Heart left ventricle (tissue), 16 donors: ENCODE measurements at regions not wholly inside any gene's neighbourhood (a gene's known extent, or its start where the extent isn't known, plus 50 kb on each side); places are given as distances from the start of the nearest gene placed in this dataset.

Source experiments
- ATAC-seq, 4 donors: fragments of 200-7000 bp; cut with Tn5 transposase; one replicate each; pipeline ENCODE4 v1.9.1; 2020 to 2022; ENCODE audit warnings: moderate library complexity in 4 of 4, mild to moderate bottlenecking in 3 of 4, moderate number of reproducible peaks in 1 of 4
- DNase-seq, 5 donors: peaks; one replicate each; pipeline ENCODE4 v3.0.0-alpha.2; 2020
- H3K27ac ChIP-seq, 12 donors: fragments of 200-600 bp; sonication (generic) in 4 of 12; one replicate each; pipeline versions ENCODE4 v1.5.0 to v1.8.0; 2016 to 2022; ENCODE audit warnings: mild to moderate bottlenecking in 2 of 12
- H3K27me3 ChIP-seq, 9 donors: fragments of 200-600 bp; sonication (generic) in 2 of 9; one replicate each; pipeline versions ENCODE4 v1.5.1 to v1.8.0; 2016 to 2022; ENCODE audit warnings: mild to moderate bottlenecking in 3 of 9
- H3K36me3 ChIP-seq, 9 donors: fragments of 200-600 bp; sonication (generic) in 2 of 9; one replicate each; pipeline versions ENCODE4 v1.5.0 to v1.8.0; 2018 to 2022; ENCODE audit warnings: mild to moderate bottlenecking in 2 of 9
- H3K4me1 ChIP-seq, 12 donors: fragments of 200-600 bp; sonication (generic) in 4 of 12; one replicate each; pipeline versions ENCODE4 v1.5.0 to v1.8.0; 2016 to 2022; ENCODE audit warnings: mild to moderate bottlenecking in 3 of 12
- H3K4me3 ChIP-seq, 12 donors: fragments of 200-600 bp; sonication (generic) in 4 of 12; one replicate each; pipeline versions ENCODE4 v1.5.0 to v1.8.0; 2017 to 2022; ENCODE audit warnings: mild to moderate bottlenecking in 9 of 12, moderate library complexity in 4 of 12
- H3K9me3 ChIP-seq, 12 donors: fragments of 200-600 bp; sonication (generic) in 4 of 12; one replicate each; pipeline versions ENCODE4 v1.5.0 to v1.8.0; 2016 to 2022; ENCODE audit warnings: mild to moderate bottlenecking in 1 of 12
- POLR2A ChIP-seq, 2 donors: fragments of 450-650 bp; IDR thresholded peaks; one replicate each; pipeline ENCODE4 v1.6.1; 2017; ENCODE audit warnings: antibody characterized with exemption in 2 of 2, mild to moderate bottlenecking in 2 of 2, moderate library complexity in 2 of 2
- WGBS, 4 donors: extraction: QIAGEN DNeasy Blood & Tissue Kit in 2 of 4; methylation state at CpG; one replicate each; pipeline versions ENCODE4 v1.1.5 to v1.1.7; 2013 to 2018; 5-methylcytosine and 5-hydroxymethylcytosine counted together
- intact Hi-C, 10 donors: fragments of 100-400 bp; cut with DNase I; formaldehyde crosslinking; loops; one replicate each; pipeline versions ENCODE4 v1.11.1 to v1.14.2; 2022
- TF ChIP-seq, protein P1 (sequence below), 12 donors: fragments of 200-600 bp; sonication (generic) in 4 of 12; IDR thresholded peaks; one replicate each; pipeline versions ENCODE4 v1.5.0 to v1.8.0; 2018 to 2022; ENCODE audit warnings: antibody characterized with exemption in 12 of 12, mild to moderate bottlenecking in 5 of 12
- donor health status: ischemic (EF 13 %, LVEDD 7.1; RV severe dilation, severe dysfunction).
- donor health status: healthy with polysubstance abuse.
- donor health status: DM: no; HTN: yes; CAD: no.
- donor health status: DM: no; HTN: no; CAD: no.
- donor health status: ischemic (EF 25% LVEDD 6.9; RV normal size, moderate dysfunction).
- donor health status: ischemic (EF 25% LVEDD 5.7; RV mildly dilated, moderate dysfunction).
- donor health status: healthy.
- donor health status: DM: yes; HTN: yes; CAD: no.
- donor health status: ischemic (EF 35%, LVEDD 5.7; RV mildly dilated, moderate dysfunction).
- donor health status: nonischemic (EF 11% LVEDD 7.7; RV severe dilation, severe dysfunction).
- donor health status: DM: yes; HTN: yes; CAD: no.
- donor health status: PGD.
- donor health status: ischemic (EF 29% LVEDD 5.4; RV normal size, mild dysfunction).
- donor health status: nonischemic (EF 23%, LVEDD 6.1; RV moderate dilation, normal function).

DNA sequence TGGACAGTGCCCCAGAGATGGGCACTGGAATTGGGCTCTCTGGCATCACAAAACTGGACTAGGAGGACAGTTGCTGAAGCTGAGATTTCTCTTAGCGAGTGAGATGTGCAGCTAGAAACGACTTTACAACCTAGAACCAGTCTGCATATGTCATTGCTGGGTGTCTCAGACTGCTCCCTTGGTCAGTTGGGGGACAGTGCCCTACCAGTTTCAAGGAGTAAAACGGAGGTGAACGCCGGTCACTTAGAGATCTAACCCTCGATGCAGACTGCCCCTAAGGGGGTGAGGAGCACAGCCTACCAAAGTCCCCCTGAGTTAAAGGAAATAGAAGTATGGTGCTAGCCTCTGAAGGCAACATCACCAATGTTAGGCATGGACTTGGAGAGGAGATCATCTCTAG lies 704.4 kb upstream of the CDH9 start:
- Histone ChIP-seq H3K36me3 (no peaks in the 10 kb centered on the region), H3K9me3 (peaks cover 0 to 14% (median 0%) of the 10 kb centered on the region in 12 donors), H3K4me3 (no peak overlapping the region), H3K4me1 (no peaks in the 10 kb centered on the region), H3K27me3 (no peaks in the 10 kb centered on the region), H3K27ac (no peak overlapping the region)
- WGBS, 4 donors: 83 to 88% (median 86%) methylated on average over 6 of the region's 6 CpGs
- DNase-seq (no peak), ATAC-seq (no peak)
- intact Hi-C loops: no loop called here
- TF ChIP-seq, protein P1, sequence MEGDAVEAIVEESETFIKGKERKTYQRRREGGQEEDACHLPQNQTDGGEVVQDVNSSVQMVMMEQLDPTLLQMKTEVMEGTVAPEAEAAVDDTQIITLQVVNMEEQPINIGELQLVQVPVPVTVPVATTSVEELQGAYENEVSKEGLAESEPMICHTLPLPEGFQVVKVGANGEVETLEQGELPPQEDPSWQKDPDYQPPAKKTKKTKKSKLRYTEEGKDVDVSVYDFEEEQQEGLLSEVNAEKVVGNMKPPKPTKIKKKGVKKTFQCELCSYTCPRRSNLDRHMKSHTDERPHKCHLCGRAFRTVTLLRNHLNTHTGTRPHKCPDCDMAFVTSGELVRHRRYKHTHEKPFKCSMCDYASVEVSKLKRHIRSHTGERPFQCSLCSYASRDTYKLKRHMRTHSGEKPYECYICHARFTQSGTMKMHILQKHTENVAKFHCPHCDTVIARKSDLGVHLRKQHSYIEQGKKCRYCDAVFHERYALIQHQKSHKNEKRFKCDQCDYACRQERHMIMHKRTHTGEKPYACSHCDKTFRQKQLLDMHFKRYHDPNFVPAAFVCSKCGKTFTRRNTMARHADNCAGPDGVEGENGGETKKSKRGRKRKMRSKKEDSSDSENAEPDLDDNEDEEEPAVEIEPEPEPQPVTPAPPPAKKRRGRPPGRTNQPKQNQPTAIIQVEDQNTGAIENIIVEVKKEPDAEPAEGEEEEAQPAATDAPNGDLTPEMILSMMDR (IDR thresholded peaks at IDR 0.05): no peak
- no peak for TF ChIP-seq POLR2A (IDR thresholded peaks at IDR 0.05)

DNA sequence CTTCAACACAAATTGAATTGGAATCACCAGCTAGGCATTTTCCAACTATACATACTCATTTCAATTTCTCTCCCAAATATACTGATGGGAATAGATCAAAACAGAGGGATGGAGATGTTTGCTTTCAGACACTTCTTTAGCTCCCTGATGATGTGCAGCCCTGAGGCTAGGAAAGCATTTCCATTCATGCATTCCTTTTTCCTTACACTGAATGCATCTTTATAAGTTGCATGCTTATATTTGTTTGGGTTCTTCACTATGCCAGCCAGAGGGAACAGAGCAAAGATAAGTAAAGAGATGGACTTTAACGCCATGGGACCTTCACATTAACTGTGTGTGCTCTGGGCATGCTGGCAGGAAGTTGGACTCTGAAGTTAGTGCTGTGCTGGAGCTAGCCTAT lies 696.5 kb upstream of the CDH9 start:
- H3K4me1 ChIP-seq: no peaks in the 10 kb centered on the region

DNA sequence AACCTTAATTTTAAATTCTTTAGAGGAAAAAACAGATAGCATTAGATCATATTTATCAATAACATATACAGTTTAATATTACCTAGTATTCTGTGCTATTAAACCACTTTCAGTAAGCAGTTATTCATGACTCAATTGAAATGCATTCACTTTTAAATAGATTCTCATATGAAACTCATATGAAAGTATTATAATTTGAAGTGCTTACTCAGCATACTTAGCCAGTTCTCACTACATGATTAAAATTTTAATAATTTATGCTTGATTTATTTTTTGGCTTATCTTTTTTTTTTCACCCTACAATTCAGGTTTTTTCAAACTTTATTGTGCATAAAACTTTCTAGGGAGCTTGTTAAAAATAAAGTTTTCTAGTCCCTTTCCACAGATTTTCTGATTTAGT lies 694.9 kb upstream of the CDH9 start:
- Histone ChIP-seq H3K9me3 (no peaks in the 10 kb centered on the region), H3K27me3 (no peaks in the 10 kb centered on the region), H3K36me3 (no peaks in the 10 kb centered on the region), H3K4me1 (no peaks in the 10 kb centered on the region), H3K27ac (no peak overlapping the region), H3K4me3 (no peak overlapping the region)
- intact Hi-C loops: no loop called here
- ATAC-seq (no peak), DNase-seq (no peak)
- TF ChIP-seq POLR2A (IDR thresholded peaks at IDR 0.05): no peak
- TF ChIP-seq, protein P1 (IDR thresholded peaks at IDR 0.05): no peak

More for the DNA sequence above, 696.5 kb upstream of the CDH9 start:
- Histone ChIP-seq H3K27me3 (no peaks in the 10 kb centered on the region), H3K9me3 (no peaks in the 10 kb centered on the region), H3K4me3 (no peak overlapping the region), H3K27ac (no peak overlapping the region), H3K36me3 (no peaks in the 10 kb centered on the region)
- WGBS, 4 donors: 25 to 52% (median 44%) methylated on average over 1 of the region's 1 CpG
- ATAC-seq: no peak
- intact Hi-C loops: no loop called here
- TF ChIP-seq, protein P1 (IDR thresholded peaks at IDR 0.05): no peak
- no peak for TF ChIP-seq POLR2A (IDR thresholded peaks at IDR 0.05)
- no peak for DNase-seq

DNA sequence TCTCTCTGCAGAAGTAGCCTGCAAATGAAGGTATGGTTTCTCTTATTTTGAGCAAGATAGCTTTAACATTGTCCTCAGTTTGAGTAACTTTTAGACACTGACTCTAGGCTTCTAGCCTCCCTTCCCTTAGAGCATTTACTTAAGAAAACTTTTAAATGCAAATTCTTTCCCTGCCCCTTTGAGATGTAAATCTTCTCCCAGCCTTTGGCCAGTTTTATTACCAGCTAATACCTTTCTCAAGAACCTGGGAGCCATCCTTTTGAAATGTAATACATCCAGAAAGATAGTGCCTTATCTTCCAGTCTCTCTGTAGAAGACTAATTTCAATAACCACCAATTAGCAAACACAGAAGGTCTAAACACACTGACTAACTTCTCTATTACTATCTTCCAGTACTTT lies 688.9 kb upstream of the CDH9 start:
- TF ChIP-seq POLR2A (IDR thresholded peaks at IDR 0.05): no peak
- TF ChIP-seq, protein P1 (IDR thresholded peaks at IDR 0.05): no peak
- DNase-seq (no peak), ATAC-seq (no peak)
- H3K27me3 ChIP-seq: no peaks in the 10 kb centered on the region
- no peaks in the 10 kb centered on the region for H3K4me1 ChIP-seq
- intact Hi-C loops: no loop called here
- no peak overlapping the region for H3K4me3 ChIP-seq
- peaks cover 0 to 2% (median 0%) of the 10 kb centered on the region in 12 donors for H3K9me3 ChIP-seq
- no peak overlapping the region for H3K27ac ChIP-seq
- no peaks in the 10 kb centered on the region for H3K36me3 ChIP-seq
